HepG2 (cell line): ENCODE measurements at regions not wholly inside any gene's neighbourhood (a gene's known extent, or its start where the extent isn't known, plus 50 kb on each side); places are given as distances from the start of the nearest gene placed in this dataset.

ENCODE experiments used
- ATAC-seq: fragments of 200-7000 bp; cut with Tn5 transposase; 3 replicates; pipeline ENCODE4 v1.9.1; 2020; ENCODE audit warnings: mild to moderate bottlenecking, moderate library complexity
- BruUV-seq: library from RNA; stranded (reverse); fragments of 400-500 nt; replicated peaks from 2 replicates; lab custom pipeline; 2021; lab: Mats Ljungman, UMichigan
- CTCF ChIA-PET: fragments of 300-600 bp; formaldehyde crosslinking; extraction: SDS; loops from one replicate; lab custom pipeline; 2021; ENCODE audit warnings: low total read pairs, inconsistent platforms, low intra/inter-chr PET ratio; lab: Yijun Ruan, JAX
- POLR2A ChIA-PET: fragments of 350-600 bp; sonication (Branson Sonifier 250); formaldehyde crosslinking; loops from one replicate; lab custom pipeline; 2020; ENCODE audit warnings: antibody characterized with exemption, inconsistent platforms; lab: Yijun Ruan, JAX
- DNase-seq: peaks from one replicate; pipeline ENCODE4 v3.0.0-alpha.2; 2015; ENCODE audit warnings: low spot score
- FAIRE-seq: peaks from 3 replicates; lab custom pipeline; 2011; peaks lifted over from hg19 to GRCh38; lab: Jason Lieb, UNC
- H2AFZ ChIP-seq: one replicate; pipeline ENCODE4 v1.6.1; 2011; ENCODE audit warnings: low read length, inconsistent platforms
- H3K27ac ChIP-seq: fragments of 300-600 bp; 3 replicates; pipeline ENCODE4 v1.8.0; 2011; ENCODE audit warnings: mixed run types, mild to moderate bottlenecking, mixed read lengths, low read length, inconsistent platforms; ENCODE audit not compliant: insufficient read depth; ENCODE audit errors: extremely low read length
- H3K27me3 ChIP-seq, 2 experiments: fragments of 200-600 bp in 1 of 2; 2 replicates in 1 of 2; 3 replicates in 1 of 2; pipeline versions ENCODE4 v1.6.0 to v1.8.0; 2011; ENCODE audit warnings: low read length in 2 of 2, mild to moderate bottlenecking in 2 of 2, moderate library complexity in 2 of 2, inconsistent platforms in 1 of 2; ENCODE audit not compliant: insufficient read depth in 2 of 2, control insufficient read depth in 1 of 2
- H3K36me3 ChIP-seq, 2 experiments: fragments of 200-600 bp in 1 of 2; replicated peaks in 1 of 2; 2 replicates in 1 of 2; 3 replicates in 1 of 2; pipeline versions ENCODE4 v1.5.1 to v1.8.0; 2011; ENCODE audit warnings: low read length in 2 of 2, inconsistent platforms in 1 of 2; ENCODE audit not compliant: insufficient read depth in 2 of 2, control insufficient read depth in 1 of 2
- H3K4me1 ChIP-seq: 2 replicates; pipeline ENCODE4 v1.5.1; 2012; ENCODE audit warnings: low read length, inconsistent platforms; ENCODE audit not compliant: insufficient read depth
- H3K4me2 ChIP-seq: 2 replicates; pipeline ENCODE4 v1.6.0; 2011; ENCODE audit warnings: low read depth, low read length, inconsistent platforms
- H3K4me3 ChIP-seq, 3 experiments: fragments of 200-600 bp in 1 of 3; sonication (generic), shearing (Covaris generic) in 1 of 3; replicated peaks in 1 of 3; 2 replicates each; pipeline ENCODE4 v1.5.1; 2011 to 2016; ENCODE audit warnings: low read length in 3 of 3, inconsistent platforms in 2 of 3, low read depth in 2 of 3, mild to moderate bottlenecking in 2 of 3, control low read depth in 1 of 3, mixed read lengths in 1 of 3; ENCODE audit not compliant: insufficient read depth in 1 of 3
- H3K79me2 ChIP-seq: one replicate; pipeline ENCODE4 v1.6.1; 2011; ENCODE audit warnings: low read length, inconsistent platforms; ENCODE audit not compliant: insufficient read depth
- H3K9ac ChIP-seq: 2 replicates; pipeline ENCODE4 v1.6.0; 2011; ENCODE audit warnings: mild to moderate bottlenecking, low read depth, low read length, inconsistent platforms; ENCODE audit not compliant: insufficient read depth
- H3K9me3 ChIP-seq: 2 replicates; pipeline ENCODE4 v1.5.1; 2012; ENCODE audit warnings: mild to moderate bottlenecking, low read length
- H4K20me1 ChIP-seq: 2 replicates; pipeline ENCODE4 v1.6.0; 2011; ENCODE audit warnings: inconsistent platforms, mild to moderate bottlenecking, low read length, moderate library complexity; ENCODE audit not compliant: insufficient read depth
- CBX5 ChIP-seq: sonication (generic); formaldehyde crosslinking; IDR thresholded peaks from 2 replicates; pipeline ENCODE4 v1.4.0; 2020; ENCODE audit warnings: missing genetic modification reagents, borderline replicate concordance
- DNMT1 ChIP-seq: sonication (generic); formaldehyde crosslinking; IDR thresholded peaks from 2 replicates; pipeline ENCODE4 v1.5.1; 2020; ENCODE audit warnings: mild to moderate bottlenecking, missing genetic modification reagents
- HNF1A ChIP-seq, 2 experiments: sonication (generic) in 1 of 2; formaldehyde crosslinking in 1 of 2; IDR thresholded peaks; 2 replicates each; pipeline versions ENCODE4 v1.4.0 to v1.6.1; 2016 to 2020; ENCODE audit warnings: borderline replicate concordance in 1 of 2, low read depth in 1 of 2, mild to moderate bottlenecking in 1 of 2, missing genetic modification reagents in 1 of 2
- HNRNPH1 ChIP-seq: fragments of 200-400 bp; formaldehyde crosslinking; optimal IDR thresholded peaks from 2 replicates; pipeline ENCODE3; 2017; ENCODE audit warnings: mild to moderate bottlenecking, low read depth, low read length
- NCOA1 ChIP-seq: sonication (generic); formaldehyde crosslinking; IDR thresholded peaks from 2 replicates; pipeline ENCODE4 v1.9.0; 2021; ENCODE audit warnings: missing genetic modification reagents
- NCOA2 ChIP-seq: sonication (generic); formaldehyde crosslinking; IDR thresholded peaks from 2 replicates; pipeline ENCODE4 v1.8.0; 2022; ENCODE audit warnings: inconsistent platforms
- NFE2L2 ChIP-seq: fragments of 150-350 bp; IDR thresholded peaks from 2 replicates; pipeline ENCODE4 v1.6.1; 2014; ENCODE audit warnings: low read length
- RARG ChIP-seq: sonication (generic); formaldehyde crosslinking; IDR thresholded peaks from 2 replicates; pipeline ENCODE4 v1.4.0; 2020; ENCODE audit warnings: low read depth, mild to moderate bottlenecking, missing genetic modification reagents
- ZKSCAN8 ChIP-seq: IDR thresholded peaks from 2 replicates; pipeline ENCODE4 v1.6.1; 2016; ENCODE audit warnings: borderline replicate concordance, missing genetic modification reagents, missing compliant biosample characterization
- ZMYM2 ChIP-seq: sonication (generic); formaldehyde crosslinking; IDR thresholded peaks from 2 replicates; pipeline ENCODE4 v1.8.0; 2022; ENCODE audit warnings: mild to moderate bottlenecking, missing genetic modification reagents
- ZNF12 ChIP-seq: sonication (generic); formaldehyde crosslinking; IDR thresholded peaks from 2 replicates; pipeline ENCODE4 v1.5.0; 2020; ENCODE audit warnings: missing genetic modification reagents
- ZNF121 ChIP-seq: sonication (generic); formaldehyde crosslinking; IDR thresholded peaks from 2 replicates; pipeline ENCODE4 v1.5.0; 2020; ENCODE audit warnings: mild to moderate bottlenecking, missing genetic modification reagents
- ZNF263 ChIP-seq: sonication (generic); formaldehyde crosslinking; IDR thresholded peaks from 2 replicates; pipeline ENCODE4 v1.4.0; 2020; ENCODE audit warnings: missing genetic modification reagents
- ZNF460 ChIP-seq: sonication (generic); formaldehyde crosslinking; IDR thresholded peaks from 2 replicates; pipeline ENCODE4 v1.5.1; 2020; ENCODE audit warnings: missing genetic modification reagents, mild to moderate bottlenecking, borderline replicate concordance
- ZNF614 ChIP-seq: IDR thresholded peaks from 2 replicates; pipeline ENCODE4 v1.6.1; 2018; ENCODE audit warnings: missing biosample characterization, missing genetic modification reagents, inconsistent platforms, borderline replicate concordance
- ZNF879 ChIP-seq: sonication (generic); formaldehyde crosslinking; IDR thresholded peaks from 2 replicates; pipeline ENCODE4 v1.8.1; 2023; ENCODE audit warnings: missing genetic modification reagents
- WGBS: methylation state at CpG from one replicate; pipeline ENCODE4 v1.1.6; 2017; ENCODE audit warnings: low lambda C conversion rate; 5-methylcytosine and 5-hydroxymethylcytosine counted together
- in situ Hi-C: cut with HindIII; loops from 2 replicates; pipeline ENCODE4 v1.10.0; 2017; ENCODE audit warnings: low pct_unique_long_range_greater_than_20kb; ENCODE audit not compliant: extremely low pct_ligation_motif_present
- intact Hi-C: fragments of 100-400 bp; cut with micrococcal nuclease; formaldehyde crosslinking; loops from one replicate; pipeline ENCODE4 v1.10.0; 2022; ENCODE audit not compliant: unreplicated experiment
- TF ChIP-seq, protein P1 (sequence below): sonication (generic); formaldehyde crosslinking; IDR thresholded peaks from 2 replicates; pipeline ENCODE4 v1.4.0; 2020; ENCODE audit warnings: missing genetic modification reagents, borderline replicate concordance

GRCh38 chr21:28458446-28458845, 534.2 kb downstream of the LTN1 start (continued):
- TF ChIP-seq HNF1A (IDR thresholded peaks at IDR 0.05; ENCODE audit: low read depth): no peak
- TF ChIP-seq HNF1A (CRISPR knock-in tag; IDR thresholded peaks at IDR 0.05; ENCODE audit: borderline replicate concordance): no peak
- no peak for TF ChIP-seq ZNF614 (CRISPR knock-in tag)
- TF ChIP-seq ZKSCAN8 (CRISPR knock-in tag): no peak
- no peak for TF ChIP-seq ZNF121 (CRISPR knock-in tag)
- no peak for TF ChIP-seq RARG (CRISPR knock-in tag)

GRCh38 chr21:28455253-28455600, 537.5 kb downstream of the LTN1 start:
- H3K4me1 ChIP-seq: no peaks in the 10 kb centered on the region
- POLR2A ChIA-PET: no interaction called here
- CTCF ChIA-PET: no interaction called here
- H3K9ac ChIP-seq: no peak overlapping the region
- ATAC-seq (no peak), FAIRE-seq (no peak), DNase-seq (no peak)
- no peak overlapping the region for H3K4me3 ChIP-seq
- no peaks in the 10 kb centered on the region for H3K27me3 ChIP-seq
- H3K4me2 ChIP-seq: no peak overlapping the region
- intact Hi-C loops: no loop called here
- no peaks in the 10 kb centered on the region for H3K36me3 ChIP-seq
- no peaks in the 10 kb centered on the region for H3K79me2 ChIP-seq
- no peak overlapping the region for H3K27ac ChIP-seq
- no peak for TF ChIP-seq CBX5
- no peak for TF ChIP-seq DNMT1 (CRISPR knock-in tag)
- no peak for TF ChIP-seq ZMYM2 (CRISPR knock-in tag)
- no peak for TF ChIP-seq RARG (CRISPR knock-in tag)
- TF ChIP-seq HNRNPH1: no peak
- TF ChIP-seq NCOA2 (CRISPR knock-in tag): no peak
- no peak for TF ChIP-seq NCOA1 (CRISPR knock-in tag)
- TF ChIP-seq ZNF460: no peak
- no peak for TF ChIP-seq ZNF263 (CRISPR knock-in tag)
- TF ChIP-seq NFE2L2: no peak
- no peak for TF ChIP-seq ZNF12 (CRISPR knock-in tag)
- TF ChIP-seq ZNF879: no peak
- TF ChIP-seq, protein P1, sequence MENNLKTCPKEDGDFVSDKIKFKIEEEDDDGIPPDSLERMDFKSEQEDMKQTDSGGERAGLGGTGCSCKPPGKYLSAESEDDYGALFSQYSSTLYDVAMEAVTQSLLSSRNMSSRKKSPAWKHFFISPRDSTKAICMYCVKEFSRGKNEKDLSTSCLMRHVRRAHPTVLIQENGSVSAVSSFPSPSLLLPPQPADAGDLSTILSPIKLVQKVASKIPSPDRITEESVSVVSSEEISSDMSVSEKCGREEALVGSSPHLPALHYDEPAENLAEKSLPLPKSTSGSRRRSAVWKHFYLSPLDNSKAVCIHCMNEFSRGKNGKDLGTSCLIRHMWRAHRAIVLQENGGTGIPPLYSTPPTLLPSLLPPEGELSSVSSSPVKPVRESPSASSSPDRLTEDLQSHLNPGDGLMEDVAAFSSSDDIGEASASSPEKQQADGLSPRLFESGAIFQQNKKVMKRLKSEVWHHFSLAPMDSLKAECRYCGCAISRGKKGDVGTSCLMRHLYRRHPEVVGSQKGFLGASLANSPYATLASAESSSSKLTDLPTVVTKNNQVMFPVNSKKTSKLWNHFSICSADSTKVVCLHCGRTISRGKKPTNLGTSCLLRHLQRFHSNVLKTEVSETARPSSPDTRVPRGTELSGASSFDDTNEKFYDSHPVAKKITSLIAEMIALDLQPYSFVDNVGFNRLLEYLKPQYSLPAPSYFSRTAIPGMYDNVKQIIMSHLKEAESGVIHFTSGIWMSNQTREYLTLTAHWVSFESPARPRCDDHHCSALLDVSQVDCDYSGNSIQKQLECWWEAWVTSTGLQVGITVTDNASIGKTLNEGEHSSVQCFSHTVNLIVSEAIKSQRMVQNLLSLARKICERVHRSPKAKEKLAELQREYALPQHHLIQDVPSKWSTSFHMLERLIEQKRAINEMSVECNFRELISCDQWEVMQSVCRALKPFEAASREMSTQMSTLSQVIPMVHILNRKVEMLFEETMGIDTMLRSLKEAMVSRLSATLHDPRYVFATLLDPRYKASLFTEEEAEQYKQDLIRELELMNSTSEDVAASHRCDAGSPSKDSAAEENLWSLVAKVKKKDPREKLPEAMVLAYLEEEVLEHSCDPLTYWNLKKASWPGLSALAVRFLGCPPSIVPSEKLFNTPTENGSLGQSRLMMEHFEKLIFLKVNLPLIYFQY: no peak
- WGBS: 13% methylated on average over 4 of the region's 4 CpGs
- peaks cover 90% of the 10 kb centered on the region for H3K9me3 ChIP-seq
- H2AFZ ChIP-seq: no peak overlapping the region
- H4K20me1 ChIP-seq: no peaks in the 10 kb centered on the region
- in situ Hi-C loops: no loop called here
- BruUV-seq: no TSS peak
